ENCODE measurements at regions not wholly inside any gene's neighbourhood (a gene's known extent, or its start where the extent isn't known, plus 50 kb on each side); places are given as distances from the start of the nearest gene placed in this dataset.
A peak's percentile ranks its signal among the peaks of the same experiment; 100 is the strongest.

- no peak overlapping the region for H3K4me3 ChIP-seq (ENCODE audit: low read depth, low read length)
- no peak for TF ChIP-seq CTCF (IDR thresholded peaks at IDR 0.05; ENCODE audit: insufficient read depth, low read length)
- peak; percentile 22 for DNase-seq (ENCODE audit: low read depth)
Observed at GRCh38 chr2:19542796-19543662, 184.6 kb upstream of the OSR1 start.

- H3K4me3 ChIP-seq (ENCODE audit: low read depth, low read length) = no peak overlapping the region
- no peak for DNase-seq (ENCODE audit: low read depth)
- no peak for TF ChIP-seq CTCF (IDR thresholded peaks at IDR 0.05; ENCODE audit: insufficient read depth, low read length)
Observed at GRCh38 chr2:19541884-19542283, 183.5 kb upstream of the OSR1 start.

- TF ChIP-seq CTCF (IDR thresholded peaks at IDR 0.05; ENCODE audit: insufficient read depth, low read length) = no peak
- DNase-seq (ENCODE audit: low read depth) = peak; percentile 93
- no peak overlapping the region for H3K4me3 ChIP-seq (ENCODE audit: low read depth, low read length)
Observed at GRCh38 chr2:19540739-19541525, 182.5 kb upstream of the OSR1 start.

GRCh38 chr2:19538411-19538963 is 180.1 kb upstream of the OSR1 start:
- no peak overlapping the region for H3K4me3 ChIP-seq (ENCODE audit: low read depth, low read length)
- peak; percentile 95 for DNase-seq (ENCODE audit: low read depth)
- TF ChIP-seq CTCF (IDR thresholded peaks at IDR 0.05; ENCODE audit: insufficient read depth, low read length) = no peak

- no peak overlapping the region for H3K4me3 ChIP-seq (ENCODE audit: low read depth, low read length)
- DNase-seq (ENCODE audit: low read depth) = peak; percentile 25
- no peak for TF ChIP-seq CTCF (IDR thresholded peaks at IDR 0.05; ENCODE audit: insufficient read depth, low read length)
Observed at GRCh38 chr2:19536136-19536535, 177.7 kb upstream of the OSR1 start.

- TF ChIP-seq CTCF (IDR thresholded peaks at IDR 0.05; ENCODE audit: insufficient read depth, low read length) = no peak
- no peak overlapping the region for H3K4me3 ChIP-seq (ENCODE audit: low read depth, low read length)
- DNase-seq (ENCODE audit: low read depth) = no peak
Observed at GRCh38 chr2:19532547-19533196, 174.2 kb upstream of the OSR1 start.

Measured in fibroblast of the aortic adventitia (primary cell).